Tongue (tissue), 1 donor: ENCODE measurements at regions not wholly inside any gene's neighbourhood (a gene's known extent, or its start where the extent isn't known, plus 50 kb on each side); places are given as distances from the start of the nearest gene placed in this dataset.

Experiments
- DNase-seq: peaks from one replicate; pipeline ENCODE4 v3.0.0-alpha.2; 2015

DNA sequence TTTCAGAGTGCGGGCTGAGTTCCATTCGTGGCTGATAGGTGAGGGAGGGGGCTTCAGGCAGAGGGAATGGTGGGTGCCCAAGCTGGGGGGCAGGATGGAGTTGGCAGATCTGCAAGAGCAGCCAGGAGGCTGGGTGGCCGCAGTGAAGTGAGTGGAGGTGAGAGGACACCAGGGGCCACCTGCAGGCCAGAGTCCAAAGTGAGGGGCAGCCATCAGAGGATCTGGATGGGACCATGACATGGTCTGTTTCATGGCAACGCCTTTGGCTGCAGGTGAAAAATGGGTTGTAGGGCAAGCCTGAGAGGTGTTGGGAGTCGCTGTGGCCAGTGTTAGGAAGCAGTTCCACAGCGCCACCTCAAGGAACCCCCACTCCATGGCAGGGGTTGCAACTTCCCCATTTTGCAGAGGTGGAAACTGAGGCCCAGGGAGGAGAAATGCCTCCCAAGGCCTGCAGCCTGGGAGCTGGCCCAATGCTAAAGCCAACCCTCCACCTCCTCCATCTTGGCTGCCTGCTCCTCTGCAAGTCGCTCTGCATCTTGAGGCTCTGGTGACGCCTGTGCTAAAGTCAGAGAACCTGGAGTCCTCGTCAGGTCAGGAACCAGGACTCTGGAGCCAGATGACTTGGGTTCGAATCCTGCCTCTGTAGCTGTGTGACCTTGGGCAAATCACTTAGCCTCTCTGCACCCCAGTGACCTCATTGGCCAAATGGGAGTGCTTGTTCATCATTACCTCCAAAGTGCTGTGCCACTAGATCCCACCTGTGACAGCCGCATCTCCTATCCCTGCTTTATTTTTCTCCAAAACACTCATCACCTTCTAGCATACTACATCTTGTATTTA, 153.8 kb downstream of the CEBPB start:
- no peak for DNase-seq

DNA sequence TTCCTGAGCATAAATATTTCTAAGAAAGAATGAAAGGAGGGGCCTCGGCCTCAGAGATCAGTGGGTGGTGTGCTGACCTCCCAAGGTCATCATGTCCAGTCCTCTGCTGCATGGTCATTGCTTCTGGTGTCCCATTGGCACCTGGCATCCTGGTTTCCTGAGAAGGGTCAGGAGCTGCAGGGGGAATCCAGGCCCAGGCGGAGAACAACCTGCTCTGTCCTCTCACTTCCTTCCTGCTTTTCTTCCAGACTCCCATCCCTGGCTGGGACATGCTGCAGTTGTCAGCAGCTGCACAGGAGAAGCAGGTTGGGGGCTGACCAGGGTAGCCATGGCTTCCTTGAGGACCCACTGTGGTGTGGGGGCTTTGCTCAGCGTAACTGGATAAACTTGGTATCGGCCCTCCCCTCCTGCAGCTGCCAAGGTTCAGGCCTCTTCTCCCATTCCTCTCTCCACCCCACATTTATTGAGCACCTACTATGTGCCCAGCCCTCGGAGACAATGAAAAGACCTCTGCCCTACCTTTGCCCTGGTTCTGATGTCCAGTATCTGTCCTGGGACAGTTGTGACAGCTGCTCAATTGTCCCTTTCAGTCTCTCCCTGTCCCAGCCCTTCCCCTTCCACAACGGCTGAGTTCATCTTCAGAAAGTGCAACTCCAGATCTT, 155.2 kb downstream of the CEBPB start:
- no peak for DNase-seq

DNA sequence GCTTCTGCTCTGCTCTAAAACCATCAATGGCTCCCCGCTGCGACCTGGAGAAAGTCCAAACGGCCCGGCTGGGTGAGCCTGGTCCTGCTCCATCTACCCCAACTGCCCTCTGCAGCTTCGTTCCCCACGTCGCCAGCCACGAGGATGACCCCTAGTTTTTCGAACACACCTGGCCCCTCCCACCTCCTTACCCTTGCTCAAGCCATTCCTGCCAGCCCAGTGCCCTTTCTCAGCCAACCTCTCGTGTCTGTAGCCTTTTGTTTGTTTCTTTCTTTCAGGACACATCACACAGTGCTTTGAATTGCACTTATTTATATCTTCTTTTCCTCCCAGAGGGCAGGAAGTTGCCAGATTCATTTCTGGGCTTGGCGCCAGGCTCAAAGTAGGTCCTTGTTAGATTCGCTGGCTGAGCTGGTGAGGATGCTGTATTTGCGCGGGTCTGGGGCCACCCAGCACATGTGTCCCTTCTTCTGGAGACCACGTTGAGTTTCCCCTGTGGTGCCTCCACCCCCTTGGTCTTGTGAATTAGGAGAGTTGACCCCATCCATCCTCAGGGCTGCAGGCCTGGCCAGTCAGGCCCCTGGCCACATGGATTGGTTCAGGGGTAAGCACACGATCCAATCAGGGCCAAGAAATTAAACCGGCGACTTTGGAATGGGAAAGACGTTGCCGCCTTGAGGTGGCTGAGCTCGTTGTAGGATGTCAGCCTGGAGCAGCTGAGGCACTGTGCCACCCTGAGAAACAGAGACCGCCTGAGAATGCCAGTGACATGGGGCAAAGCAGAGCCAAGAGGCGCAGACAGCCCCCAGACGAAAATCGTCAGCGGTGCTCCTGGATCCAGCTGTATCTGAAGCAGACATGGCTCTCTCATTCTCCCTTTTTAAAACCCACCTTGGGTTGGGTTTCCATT, 156.0 kb downstream of the CEBPB start:
- peak; percentile 83 for DNase-seq

- DNase-seq = no peak
Measured at GRCh38 chr20:50347284-50348063, 156.8 kb downstream of the CEBPB start.

DNA sequence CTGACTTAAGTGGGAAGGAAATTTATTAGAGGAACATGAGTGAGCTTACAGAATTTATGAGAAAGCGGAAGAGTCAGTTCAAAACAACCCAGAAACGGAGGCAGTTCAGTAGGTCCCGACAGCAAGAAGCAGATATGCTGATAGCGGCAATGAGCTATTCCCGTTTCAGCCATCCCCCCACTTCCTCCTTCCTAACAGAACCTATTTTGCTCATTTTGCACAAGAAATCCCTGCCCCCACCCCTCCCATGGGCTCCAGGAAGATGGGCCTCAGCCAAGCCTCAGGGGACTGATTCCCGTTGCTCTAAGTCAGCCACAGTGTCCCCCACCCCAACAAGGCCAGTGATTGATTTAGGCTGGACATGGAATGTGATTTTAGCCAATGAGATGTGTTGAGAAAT, 157.5 kb downstream of the CEBPB start:
- DNase-seq = no peak

DNA sequence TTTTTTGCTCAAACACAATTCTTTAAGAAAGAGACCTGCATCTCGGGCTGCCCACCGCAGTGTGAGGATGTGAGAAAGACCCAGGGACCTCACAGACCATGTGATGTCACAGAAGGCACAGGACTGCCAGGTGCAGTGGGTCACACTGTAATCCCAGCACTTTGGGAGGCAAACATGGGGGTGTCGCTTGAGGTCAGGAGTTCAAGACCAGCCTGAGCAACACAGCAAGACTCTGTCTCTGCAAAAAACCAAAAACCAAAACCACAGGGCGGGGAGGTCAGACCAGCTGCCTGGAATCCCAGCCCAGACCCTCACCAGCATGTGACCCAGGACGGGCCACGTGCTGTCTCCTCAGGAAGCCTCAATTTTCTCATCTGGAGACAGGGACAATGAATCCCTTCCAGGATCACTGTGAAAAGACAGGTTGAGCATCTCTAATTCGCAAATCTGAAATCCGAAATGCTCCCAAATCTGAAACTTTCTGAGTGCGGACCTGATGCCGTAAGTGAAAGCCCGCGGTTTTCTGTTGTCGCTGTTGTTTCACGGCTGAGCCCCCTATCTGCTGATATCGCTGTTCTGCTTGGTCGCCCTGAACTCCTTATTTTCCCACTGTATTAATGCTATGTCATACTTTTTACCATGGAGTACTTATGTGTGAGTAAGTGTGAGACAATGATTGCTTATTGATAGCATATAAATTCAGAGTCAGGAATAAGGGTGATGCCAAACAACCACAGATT, 159.5 kb upstream of the PTPN1 start:
- no peak for DNase-seq

DNA sequence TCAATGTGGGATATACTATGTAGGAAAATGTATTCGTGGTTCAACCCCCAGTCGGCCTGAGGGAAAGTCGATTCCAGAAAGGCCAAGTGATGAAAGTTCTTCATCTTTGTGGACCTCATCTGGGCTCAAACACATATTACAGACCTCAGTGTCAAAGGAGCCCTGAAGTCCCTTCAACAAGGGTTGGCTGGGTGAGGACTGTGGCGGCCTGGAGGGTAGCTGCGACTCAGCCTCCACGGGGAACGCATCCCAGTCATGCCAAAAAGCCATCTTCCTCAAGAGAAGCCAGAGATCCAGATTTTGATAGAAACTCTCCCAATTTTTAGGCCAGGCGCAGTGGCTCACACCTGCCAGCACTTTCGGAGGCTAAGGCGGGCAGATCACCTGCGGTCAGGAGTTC, 158.6 kb upstream of the PTPN1 start:
- DNase-seq = no peak

DNA sequence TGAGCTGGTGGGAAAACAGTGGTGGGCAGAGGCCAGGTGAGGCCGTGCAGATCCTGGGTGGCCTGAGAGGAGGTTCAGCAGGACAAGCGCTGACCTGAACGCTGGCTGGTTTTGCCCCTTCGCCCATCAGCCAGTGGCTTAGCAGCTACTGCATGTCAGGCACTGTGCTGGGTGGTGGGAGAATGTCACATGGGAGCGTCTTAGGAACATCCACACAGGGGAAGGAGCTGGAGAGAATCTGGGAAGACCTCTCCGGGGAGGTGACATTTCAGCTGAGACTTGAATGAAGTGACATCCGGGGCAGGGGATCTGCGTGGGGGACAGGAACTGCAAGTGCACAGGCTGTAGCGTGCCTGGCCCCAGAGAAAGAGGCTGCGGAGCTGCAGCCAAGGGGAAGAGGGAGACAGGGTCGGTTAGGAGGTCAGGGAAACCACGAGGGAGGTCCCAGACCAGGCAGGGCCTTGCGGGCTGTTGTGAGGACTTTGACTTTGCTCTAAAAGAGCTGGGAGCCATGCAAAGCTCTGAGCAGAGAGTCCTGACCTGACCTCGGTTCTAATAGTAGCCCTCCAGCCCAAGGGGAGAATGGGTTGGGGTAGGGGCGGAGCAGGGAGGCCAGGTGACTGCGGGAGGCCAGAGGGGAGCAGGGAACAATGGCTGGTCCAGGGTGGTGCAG, 156.8 kb upstream of the PTPN1 start:
- no peak for DNase-seq

DNA sequence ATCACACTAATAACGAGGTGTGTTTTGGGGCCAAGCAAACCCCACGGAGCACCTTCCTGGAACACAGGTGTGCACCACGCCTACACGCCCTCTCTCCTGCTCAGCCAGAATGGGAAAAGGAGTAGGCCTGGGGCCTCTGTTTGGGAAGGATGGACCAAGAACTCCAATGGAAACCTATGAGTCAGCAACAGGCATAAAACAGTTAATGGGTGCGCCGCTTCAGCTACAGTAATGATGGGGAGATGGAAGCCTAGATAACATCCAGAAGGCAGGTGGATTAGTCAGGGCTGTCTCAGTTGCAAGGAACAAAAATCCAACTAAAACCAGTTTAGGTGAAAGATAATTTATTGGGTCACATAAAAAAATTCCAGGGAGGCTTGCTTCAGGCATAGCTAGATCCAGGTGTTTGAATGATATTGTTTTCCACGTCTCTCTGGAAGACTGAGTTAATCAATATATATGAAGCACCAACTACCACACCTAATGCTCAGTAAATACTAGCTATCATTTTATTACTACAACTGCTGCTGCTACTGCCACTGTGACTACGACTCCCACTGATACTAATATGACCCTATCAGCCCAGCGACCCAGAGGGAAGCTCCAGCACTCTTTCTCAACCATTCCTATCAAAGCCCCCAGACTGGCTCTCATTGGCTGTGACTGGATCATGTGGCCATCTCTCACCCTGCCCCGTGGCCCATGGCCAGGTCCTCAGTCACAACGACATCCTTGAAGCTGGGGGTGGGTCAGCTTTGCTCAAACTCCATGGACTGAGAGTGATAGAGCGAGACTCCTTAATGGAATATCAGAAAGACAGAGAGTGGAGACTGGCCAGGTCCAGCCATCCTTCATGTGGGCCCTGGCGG, 155.2 kb upstream of the PTPN1 start:
- DNase-seq = no peak

DNA sequence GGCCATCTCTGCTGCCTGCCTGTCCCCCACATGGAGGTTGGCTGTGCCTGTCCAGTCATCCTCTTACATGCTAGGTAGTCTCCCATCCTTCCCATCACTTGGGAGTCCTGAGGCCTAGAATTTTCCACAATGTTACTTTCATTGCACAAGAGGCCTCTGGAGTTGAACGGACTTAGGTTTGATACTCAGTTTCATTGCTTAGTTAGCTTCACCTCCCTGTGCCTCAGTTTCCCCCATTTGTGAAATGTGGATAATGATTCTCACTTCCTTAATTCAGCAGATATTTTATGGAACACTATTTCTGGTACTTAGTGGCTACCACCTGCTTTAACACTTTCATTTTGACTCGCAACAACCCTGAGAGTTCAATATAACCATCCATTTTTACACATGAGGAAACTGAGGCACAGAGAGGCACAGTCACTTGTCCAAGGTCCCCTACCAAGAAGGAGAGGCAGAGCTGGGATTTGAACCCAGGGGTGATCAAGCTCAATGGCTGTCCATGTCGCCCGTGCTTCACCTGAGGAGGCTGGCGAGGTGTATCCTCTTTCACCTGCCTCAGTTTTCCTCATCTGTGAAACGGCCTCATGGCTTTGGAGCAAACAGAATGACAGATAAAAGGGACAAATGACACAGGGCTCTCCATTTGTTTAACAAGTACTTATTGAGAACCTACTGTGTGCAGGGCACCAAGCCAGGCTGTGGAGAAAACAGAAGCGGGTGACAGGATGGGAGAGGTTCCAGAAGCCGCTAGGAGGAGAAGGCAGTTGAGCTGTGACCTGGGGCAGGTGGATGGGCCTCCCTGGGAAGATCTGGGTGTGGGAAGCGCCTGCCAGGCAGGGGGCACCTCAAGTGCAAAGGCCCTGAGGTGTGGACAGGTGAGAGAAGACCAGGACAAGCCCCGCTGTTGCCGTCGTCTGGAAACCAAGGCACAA, 154.3 kb upstream of the PTPN1 start:
- no peak for DNase-seq

GRCh38 chr20:50356525-50356885, 153.7 kb upstream of the PTPN1 start:
- no peak for DNase-seq

DNA sequence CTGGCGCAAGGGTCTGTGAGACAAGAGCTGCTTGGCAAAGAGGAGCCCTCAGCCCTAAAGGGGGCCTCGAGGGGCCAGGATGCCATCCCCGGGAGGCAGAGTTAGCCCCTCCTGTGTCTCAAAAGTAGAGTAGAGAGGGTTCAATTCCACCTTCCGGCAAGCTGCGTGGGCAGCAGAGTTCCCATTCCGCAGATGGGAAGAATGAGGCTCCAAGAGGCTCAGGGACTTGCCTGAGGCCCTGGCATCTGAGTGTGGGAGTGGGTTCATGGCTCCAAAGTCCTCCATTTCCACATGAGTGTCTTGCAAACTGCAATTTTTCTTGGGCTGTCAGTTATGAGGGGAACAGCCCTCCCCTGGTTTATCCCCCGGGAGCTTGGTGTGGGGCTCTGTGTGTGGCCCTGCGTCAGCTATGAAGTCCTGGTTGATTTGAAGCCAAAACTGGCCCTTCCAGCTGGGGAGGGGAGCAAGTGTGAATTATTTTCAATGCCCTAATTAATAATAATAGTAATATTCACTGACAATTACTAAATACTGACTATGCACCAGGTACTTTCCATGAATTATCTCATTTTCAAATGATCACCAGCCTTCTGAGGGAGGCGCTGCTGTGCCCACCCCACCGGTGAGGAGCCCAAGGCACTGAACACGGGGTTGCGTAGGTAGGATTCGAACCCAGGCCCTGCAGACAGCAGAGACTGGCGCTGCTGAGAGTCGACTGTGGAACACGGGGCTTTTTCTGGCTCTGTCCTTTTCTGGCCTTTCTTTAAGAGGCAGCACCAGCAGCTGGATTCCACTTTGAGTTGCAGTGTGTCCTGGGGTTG, 153.0 kb upstream of the PTPN1 start:
- DNase-seq = no peak

DNA sequence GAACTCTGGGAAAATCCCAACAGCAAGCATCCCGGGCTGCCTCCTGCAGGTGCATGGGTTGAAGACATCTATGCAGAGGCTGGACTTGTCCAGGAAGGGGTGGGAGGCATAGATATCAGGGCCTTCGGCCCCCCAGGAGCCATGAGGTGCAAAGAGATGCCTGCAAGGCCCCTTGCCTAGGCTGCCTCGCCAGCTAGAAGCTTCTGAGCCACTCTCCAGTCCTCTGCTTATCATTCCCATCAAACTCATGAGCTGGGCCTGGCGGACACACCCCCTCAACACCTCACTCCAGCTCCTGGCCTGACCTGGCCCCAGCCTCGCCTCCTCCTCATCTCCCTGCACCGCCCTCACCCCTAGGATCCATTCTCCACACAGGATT, 152.4 kb upstream of the PTPN1 start:
- DNase-seq = no peak

DNA sequence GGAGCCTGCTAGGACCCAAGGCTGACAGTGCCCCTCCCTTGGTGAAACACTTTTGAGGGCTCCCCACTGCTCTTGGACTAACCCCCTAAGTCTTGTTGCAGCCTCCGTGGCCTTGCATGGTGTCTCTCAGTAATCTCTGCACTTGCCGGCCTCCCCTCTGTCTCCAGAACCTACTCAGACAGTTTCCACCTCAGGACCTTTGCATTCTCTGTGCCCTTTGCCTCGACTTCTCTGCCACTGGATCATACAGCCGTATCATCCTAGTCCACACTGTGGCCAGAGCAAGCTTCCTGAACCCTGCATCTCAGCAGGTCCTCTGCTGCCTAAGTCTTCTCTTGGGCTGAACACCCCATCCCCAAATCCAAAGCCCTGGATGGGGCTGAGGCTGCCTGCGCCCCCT, 152.0 kb upstream of the PTPN1 start:
- no peak for DNase-seq

DNA sequence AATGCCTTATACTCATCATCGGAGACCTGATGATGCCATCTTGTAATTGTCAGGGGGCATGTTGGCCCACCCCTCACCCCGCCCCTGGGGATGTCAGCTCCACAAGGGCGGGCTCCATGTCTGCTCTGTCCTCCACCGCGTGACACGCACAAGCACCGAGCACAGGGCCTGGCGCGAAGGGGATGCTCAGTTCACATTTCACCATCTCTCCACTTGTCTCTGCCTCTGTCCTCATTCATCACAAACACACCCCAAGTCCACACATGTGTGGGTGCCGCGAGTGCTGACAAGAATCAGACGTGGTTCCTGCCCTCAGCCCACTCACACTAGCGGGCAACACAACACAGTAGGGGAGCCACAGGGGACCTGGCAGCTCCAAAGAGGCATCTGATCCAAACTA, 151.2 kb upstream of the PTPN1 start:
- DNase-seq = no peak

DNA sequence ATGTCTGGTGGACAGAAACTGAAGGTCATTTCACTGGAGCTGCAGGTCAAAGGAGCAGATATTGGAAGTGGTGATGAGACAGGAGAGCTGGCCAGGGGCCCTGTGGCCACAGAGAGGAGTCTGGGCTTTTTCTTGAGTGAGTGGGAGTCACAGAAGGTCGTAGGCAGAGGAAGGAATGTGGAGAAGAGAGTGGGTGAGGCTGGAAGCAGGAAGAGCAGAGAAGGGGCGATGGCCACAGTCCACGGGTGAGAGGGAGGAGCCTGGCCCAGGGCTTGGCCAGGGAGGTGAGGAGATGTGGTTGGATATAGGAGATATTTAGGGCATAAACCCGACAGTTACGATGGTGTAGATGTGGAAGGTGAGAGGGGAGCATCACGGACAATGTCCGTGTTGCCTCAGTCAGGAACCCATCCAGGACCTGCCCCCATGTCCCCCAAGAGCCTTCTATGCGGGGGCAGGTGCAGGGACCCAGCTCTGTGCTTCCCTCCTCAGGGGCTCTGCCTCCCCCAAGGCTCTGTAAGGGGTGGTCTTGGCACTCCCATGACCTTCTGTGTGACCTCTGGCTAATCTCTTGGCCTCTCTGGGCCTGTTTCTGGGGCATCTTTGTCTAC, 150.5 kb upstream of the PTPN1 start:
- no peak for DNase-seq

DNA sequence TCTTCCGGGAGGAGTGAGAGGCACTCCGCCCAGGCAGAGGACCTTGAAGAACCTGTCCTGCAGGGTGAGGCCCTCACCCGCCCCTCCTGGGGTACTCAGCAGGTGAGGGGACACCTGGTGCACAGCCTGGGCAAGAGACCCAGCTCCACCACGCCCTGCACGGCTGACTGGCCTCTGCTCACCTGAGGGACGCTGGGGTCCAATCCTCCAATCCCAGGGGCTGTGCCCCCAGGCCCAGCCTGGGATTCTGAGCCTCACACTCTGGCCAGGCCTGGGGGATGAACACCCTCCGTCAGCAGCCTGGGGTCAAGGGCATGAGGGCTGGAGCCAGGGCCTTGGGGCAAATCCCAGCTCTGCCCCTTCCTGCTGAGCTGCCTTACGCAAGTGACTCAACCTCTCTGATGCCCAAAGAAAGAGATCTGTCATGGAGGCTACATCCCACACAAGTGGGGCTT, 149.9 kb upstream of the PTPN1 start:
- DNase-seq = peak; percentile 39
